ENCODE measurements at regions not wholly inside any gene's neighbourhood (a gene's known extent, or its start where the extent isn't known, plus 50 kb on each side); places are given as distances from the start of the nearest gene placed in this dataset.

DNA sequence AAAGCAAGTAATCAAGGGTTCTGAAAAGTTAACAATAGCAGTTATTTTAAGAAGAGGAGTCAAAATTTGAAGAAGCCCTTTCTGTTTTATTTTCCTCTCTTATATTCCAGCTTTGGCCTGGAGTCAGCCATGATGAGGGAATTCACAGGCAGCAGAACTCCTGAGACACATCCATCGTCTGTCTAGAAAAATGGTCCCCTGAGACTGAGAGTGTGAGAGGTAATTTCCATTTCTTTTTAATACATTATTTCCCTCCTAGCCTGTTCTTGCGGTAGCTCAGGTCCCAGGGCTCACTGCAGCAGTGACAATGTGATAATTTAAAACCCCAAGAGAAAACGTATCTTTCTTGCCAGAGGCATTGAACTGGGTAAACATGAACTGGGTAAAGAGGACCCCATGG, 296.0 kb downstream of the SMOC2 start:
- no peak for DNase-seq

DNA sequence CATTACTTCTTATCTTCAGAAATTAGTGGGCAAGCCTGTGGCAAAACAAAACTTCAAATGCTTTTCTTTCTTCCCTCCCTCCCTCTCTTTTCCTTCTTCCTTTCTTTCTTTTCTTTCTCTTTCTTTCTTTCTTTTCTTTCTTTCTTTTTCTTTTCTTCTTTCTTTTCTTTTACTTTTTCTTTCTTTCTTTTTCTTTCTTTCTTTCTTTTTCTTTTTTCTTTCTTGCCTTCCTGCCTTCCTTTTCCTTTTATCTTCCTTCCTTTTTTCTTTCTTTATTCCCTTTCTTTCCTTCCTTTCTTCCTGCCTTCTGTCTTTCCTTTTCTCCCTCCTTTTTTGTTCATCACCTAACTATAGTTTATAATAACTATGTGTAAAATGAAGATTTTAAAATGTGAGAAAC, 295.1 kb downstream of the SMOC2 start:
- DNase-seq, result no peak

DNA sequence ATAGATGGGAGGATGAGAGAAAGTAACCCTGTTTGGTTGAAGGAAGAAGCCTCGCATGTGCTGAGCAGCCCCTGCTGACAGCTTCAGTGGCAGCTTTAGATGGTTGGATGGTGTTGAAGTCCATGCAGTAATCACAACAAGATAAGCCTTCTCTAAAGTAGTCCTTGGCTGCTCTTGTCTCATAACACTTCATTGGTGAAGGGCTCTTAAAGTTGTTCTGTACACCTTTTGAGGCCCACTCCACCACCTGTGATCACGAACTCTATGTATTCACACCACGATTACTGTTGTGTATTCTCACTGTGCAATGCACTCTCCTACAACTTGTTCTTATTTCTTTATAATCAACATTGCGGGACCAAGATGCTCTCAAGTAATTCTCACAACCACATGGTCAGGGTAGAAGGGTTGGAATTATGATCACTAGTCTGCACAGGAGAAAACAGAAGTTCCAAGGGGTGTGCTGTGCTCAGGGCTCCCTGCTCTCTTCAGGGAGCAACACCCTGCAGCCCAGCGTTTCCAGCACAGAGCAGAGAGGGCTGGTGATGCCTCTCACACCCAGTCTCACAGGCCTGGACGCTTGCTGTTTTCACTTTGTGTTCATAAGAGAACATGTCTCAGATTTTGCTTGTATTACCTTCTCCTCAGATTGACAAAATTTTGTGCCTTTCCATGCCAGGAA, 294.4 kb downstream of the SMOC2 start:
- no peak for DNase-seq

GRCh38 chr6:168734523-168734922, 293.5 kb downstream of the SMOC2 start:
- no peak for DNase-seq

DNA sequence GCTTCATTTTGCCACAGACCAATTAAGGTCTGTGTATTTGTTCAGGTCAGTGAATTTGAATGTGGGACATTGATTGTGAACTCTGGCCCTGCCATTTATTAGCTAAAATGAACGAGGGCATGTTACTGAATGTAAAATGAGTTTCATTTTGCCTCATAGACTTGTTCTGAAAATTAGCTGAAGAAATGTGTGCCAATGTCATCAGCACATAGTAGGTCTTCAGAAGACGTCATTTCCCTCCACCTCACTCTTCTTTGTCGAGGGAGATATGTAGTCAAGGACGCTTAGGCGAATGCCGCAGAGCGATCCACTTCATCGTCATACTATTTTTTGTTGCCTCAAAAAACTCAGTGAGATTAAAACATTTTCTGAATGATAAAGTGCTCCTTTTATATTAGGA, 291.7 kb downstream of the SMOC2 start:
- DNase-seq, result no peak

- no peak for DNase-seq
These were observed 290.1 kb downstream of the SMOC2 start for GRCh38 chr6:168730931-168731716.

GRCh38 chr6:168728056-168728455, 287.1 kb downstream of the SMOC2 start:
- DNase-seq, result no peak

- no peak for DNase-seq
These were observed 285.4 kb downstream of the SMOC2 start for GRCh38 chr6:168726312-168726856.

- no peak for DNase-seq
These were observed 284.8 kb downstream of the SMOC2 start for GRCh38 chr6:168725802-168726201.

- DNase-seq, result no peak
These were observed 283.9 kb downstream of the SMOC2 start for GRCh38 chr6:168724669-168725570.

DNA sequence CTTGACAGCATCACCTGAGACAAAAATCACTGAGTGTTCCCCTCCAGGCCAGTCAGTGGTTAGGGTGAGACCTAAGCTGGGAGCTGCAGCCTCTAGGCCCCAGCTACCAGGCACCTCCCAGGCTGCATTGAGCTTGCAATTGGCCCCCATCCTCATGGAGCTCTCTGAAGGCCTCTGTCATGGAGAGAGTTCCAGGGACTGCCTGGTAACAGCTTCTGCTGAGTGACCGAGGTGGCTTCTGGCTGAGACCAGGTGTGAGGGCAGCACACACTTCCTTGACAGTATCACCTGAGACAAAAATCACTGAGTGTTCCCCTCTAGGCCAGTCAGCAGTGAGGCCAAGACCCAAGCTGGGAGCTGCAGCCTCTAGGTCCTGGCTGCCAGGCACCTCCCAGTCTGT, 283.0 kb downstream of the SMOC2 start:
- no peak for DNase-seq

DNA sequence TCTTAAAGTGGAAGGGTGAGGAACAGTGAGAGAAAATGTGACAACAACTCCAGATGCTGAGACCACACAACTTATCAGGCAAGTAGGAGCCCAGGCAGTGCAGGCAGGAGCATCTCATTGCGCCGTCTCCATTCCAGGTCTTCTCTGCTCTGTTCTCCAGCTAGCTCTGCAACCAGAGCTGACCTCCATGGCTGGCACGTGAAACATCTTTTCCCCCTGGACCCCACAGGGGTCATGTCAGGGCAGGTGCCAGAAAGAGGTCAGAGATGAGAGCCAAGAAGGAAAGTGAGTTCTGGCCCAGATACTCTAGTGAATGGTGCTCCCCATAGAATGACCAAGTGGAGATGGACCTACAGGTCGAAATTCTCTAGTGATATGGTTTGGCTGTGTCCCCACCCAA, 281.4 kb downstream of the SMOC2 start:
- no peak for DNase-seq

- no peak for DNase-seq
These were observed 280.6 kb downstream of the SMOC2 start for GRCh38 chr6:168721571-168721970.

GRCh38 chr6:168719901-168720300, 278.9 kb downstream of the SMOC2 start:
- no peak for DNase-seq

DNA sequence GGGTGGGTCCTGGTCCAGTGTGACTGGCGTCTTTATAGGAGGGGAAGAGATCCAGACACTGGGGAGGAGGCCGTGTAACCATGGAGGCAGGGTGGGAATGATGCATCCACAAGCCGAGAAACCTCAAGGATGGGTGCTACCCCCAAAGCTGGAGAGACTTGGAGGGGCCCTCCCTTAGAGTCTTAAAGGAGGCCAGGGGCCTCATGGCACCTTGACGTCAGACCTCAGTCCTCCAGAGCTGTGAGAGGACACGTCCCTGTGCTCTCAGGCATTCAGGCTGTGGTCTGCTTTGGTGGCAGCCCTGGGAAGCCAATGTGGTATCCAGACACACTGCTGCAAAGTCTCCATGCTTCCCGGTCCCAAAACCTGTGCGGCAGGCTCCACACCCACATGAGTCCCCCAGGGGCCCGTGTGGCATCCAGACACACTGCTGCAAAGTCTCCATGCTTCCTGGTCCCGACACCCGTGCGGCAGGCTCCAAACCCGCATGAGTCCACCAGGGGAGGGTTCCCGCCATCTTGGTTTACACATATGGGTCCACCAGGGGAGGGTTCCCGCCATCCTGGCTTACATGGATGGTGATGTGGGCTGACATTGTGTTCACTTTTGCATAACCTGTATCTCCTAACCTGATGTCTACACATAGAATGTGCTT, 278.0 kb downstream of the SMOC2 start:
- no peak for DNase-seq
